IPS-15b (cell line): ENCODE measurements at regions not wholly inside any gene's neighbourhood (a gene's known extent, or its start where the extent isn't known, plus 50 kb on each side); places are given as distances from the start of the nearest gene placed in this dataset.

Experiments used
- H3K27me3 ChIP-seq: one replicate; pipeline ENCODE4 v1.6.1; 2013; ENCODE audit warnings: low read length; ENCODE audit not compliant: control insufficient read depth, insufficient read depth
- H3K36me3 ChIP-seq: one replicate; pipeline ENCODE4 v1.6.1; 2013; ENCODE audit warnings: low read length; ENCODE audit not compliant: control insufficient read depth, insufficient read depth
- H3K4me1 ChIP-seq: one replicate; pipeline ENCODE4 v1.6.1; 2013; ENCODE audit warnings: mild to moderate bottlenecking, low read length; ENCODE audit not compliant: control insufficient read depth, insufficient read depth
- H3K4me3 ChIP-seq: one replicate; pipeline ENCODE4 v1.5.1; 2013; ENCODE audit warnings: low read depth, low read length
- H3K9ac ChIP-seq: one replicate; pipeline ENCODE4 v1.6.1; 2013; ENCODE audit warnings: low read depth, mild to moderate bottlenecking, low read length
- H3K9me3 ChIP-seq: one replicate; pipeline ENCODE4 v1.6.1; 2013; ENCODE audit warnings: mild to moderate bottlenecking, low read length; ENCODE audit not compliant: control insufficient read depth, insufficient read depth

DNA sequence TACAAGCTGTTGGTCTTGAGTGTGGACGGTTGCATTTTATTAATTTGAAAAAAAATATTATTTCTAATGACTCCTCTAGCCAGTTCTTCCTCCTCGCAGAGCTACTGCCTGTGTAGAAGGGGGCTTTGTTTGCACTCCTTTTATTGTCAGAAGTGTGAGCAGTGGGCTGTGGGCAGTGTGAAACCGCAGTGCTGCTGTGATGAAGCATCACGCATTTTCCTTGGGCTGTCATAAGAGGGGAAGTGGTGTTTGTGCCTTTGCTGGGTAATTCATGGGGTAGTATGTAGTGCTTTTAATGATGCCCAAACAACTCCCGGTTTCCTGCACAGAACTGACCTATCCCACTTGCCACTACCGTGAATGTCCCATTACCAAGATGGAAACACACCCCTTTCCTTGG, 357.3 kb downstream of the ZNF536 start:
- no peaks in the 10 kb centered on the region for H3K36me3 ChIP-seq
- H3K9me3 ChIP-seq = no peaks in the 10 kb centered on the region
- H3K4me1 ChIP-seq = peaks cover 2% of the 10 kb centered on the region
- H3K27me3 ChIP-seq = no peaks in the 10 kb centered on the region
- H3K4me3 ChIP-seq = no peak overlapping the region
- H3K9ac ChIP-seq = no peak overlapping the region

DNA sequence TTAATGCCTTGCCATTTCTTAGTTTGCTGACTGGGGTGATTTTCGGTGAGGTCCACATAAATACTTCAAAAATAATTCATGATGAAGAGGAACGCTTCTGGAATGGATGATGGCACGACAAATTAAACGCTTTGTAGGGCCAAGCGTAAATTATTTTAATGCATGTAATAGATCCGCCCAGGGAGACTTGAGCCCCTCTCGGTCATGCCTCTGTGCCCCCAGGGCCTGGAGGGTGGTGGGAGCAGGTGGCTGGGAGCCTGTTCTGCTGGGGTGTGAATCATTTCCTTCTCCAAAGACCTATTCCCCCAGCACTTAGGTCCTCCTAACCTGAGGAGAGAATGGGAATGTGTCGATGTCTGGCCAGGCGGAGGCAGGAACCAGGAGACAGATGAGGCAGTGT, 350.6 kb downstream of the ZNF536 start:
- H3K9me3 ChIP-seq = no peaks in the 10 kb centered on the region
- H3K36me3 ChIP-seq = no peaks in the 10 kb centered on the region
- H3K9ac ChIP-seq = no peak overlapping the region
- H3K4me3 ChIP-seq = no peak overlapping the region
- H3K27me3 ChIP-seq = no peaks in the 10 kb centered on the region
- H3K4me1 ChIP-seq = peaks cover 2% of the 10 kb centered on the region

DNA sequence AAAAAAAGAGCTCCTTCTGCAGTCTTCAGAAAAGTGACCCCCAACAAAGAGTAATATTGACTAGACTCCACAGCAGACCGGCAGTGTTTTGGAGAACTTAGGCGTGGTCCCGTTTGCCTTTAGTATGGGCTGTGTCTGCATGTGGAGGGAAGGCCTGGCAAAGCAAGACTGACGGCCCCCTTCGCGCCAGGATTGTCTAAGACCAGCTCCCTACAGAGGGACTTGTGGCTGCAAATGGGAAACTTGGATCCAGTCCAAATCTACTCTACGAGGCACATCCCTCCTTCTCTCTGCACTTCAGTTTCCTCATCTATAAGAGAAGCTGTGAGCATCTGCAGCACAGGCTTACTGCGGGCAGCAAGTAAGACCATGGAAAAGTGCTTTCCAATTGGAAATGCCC, 350.0 kb downstream of the ZNF536 start:
- peaks cover 2% of the 10 kb centered on the region for H3K4me1 ChIP-seq
- no peak overlapping the region for H3K9ac ChIP-seq
- no peak overlapping the region for H3K4me3 ChIP-seq
- no peaks in the 10 kb centered on the region for H3K36me3 ChIP-seq
- H3K9me3 ChIP-seq = no peaks in the 10 kb centered on the region
- H3K27me3 ChIP-seq = no peaks in the 10 kb centered on the region

DNA sequence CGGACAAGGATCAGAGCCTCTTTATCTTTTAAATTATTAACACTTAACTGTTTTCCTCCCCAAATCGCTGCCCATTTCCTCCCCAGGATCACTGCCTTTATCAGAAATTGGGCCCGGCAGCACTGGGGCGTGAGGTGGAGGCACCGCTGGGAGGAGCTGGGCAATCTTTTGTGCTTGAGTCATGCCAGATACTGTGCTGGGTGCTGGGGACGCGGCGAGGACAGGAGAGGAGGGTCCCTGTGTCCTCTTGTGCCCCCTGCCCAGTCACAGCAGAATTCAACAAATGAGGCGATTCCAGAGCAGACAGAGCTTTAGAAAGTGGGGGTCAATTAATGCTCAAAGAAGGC, 347.8 kb downstream of the ZNF536 start:
- Histone ChIP-seq H3K9me3 (no peaks in the 10 kb centered on the region), H3K36me3 (no peaks in the 10 kb centered on the region), H3K27me3 (no peaks in the 10 kb centered on the region), H3K4me1 (peaks cover 2% of the 10 kb centered on the region), H3K4me3 (peak overlapping the region; percentile 47), H3K9ac (no peak overlapping the region)

DNA sequence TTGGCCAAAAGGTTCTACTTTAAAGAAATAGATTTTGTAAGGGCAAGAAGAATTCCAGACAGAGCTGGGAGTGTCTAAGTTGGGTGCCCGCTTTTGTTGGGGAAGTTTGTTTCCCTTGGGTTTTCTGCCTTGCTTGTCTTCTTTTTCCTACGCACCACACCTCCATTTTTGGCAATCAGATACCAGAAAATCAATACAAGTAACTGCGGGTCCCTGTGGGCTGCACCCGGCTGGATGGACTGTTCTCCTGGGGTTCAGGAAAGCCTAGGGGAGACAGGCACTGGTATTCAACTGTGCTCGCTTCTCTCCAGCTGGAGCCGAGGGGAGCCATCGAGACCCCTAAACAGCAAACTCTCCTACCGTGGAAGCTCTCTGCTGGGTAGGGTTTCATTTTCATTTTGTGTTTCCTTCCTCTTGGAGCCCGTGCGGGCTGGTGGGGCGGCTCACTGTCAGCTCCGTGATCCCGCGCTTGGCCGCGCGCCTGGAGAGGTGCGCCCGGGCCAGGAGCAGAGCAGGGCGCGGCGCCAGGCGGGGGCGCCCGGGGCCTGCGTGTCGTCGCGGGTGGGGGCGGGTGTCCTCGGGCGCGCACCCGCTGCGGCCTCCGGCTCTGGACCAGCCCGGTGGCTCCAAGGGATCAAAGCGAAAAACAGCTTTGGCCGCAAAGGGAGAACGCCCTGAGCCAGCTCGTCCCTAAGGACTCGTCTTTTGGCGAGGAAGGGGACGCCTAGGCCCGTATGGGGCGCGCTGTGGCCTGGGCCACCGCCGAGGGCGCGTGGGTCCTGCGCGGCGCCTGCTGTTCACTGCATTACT, 347.2 kb downstream of the ZNF536 start:
- Histone ChIP-seq H3K9ac (no peak overlapping the region), H3K4me3 (peak overlapping the region; percentile 47)

DNA sequence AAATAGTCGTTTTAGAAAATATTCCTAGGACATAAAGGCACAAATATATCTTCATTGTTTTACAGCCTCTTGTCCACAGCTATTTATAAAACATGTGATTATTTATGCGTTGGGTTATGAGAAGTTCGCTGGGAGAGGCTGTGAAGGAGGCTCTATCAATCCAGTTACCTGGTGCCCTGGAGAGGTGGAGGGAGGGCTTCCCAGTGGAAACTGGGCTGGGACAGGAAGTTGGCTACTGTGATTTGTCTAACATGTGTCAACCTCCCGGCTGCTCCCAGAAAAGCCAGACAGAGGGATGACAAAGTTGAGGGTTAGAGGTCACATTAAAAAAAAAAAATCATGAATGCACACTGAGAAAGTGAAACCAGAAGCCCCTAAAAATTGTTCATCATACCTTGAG, 346.5 kb downstream of the ZNF536 start:
- Histone ChIP-seq H3K27me3 (no peaks in the 10 kb centered on the region), H3K4me1 (peaks cover 2% of the 10 kb centered on the region), H3K4me3 (no peak overlapping the region)

More for the DNA sequence above, 347.2 kb downstream of the ZNF536 start:
- no peaks in the 10 kb centered on the region for H3K36me3 ChIP-seq
- no peaks in the 10 kb centered on the region for H3K9me3 ChIP-seq
- H3K27me3 ChIP-seq = no peaks in the 10 kb centered on the region
- H3K4me1 ChIP-seq = peaks cover 2% of the 10 kb centered on the region

DNA sequence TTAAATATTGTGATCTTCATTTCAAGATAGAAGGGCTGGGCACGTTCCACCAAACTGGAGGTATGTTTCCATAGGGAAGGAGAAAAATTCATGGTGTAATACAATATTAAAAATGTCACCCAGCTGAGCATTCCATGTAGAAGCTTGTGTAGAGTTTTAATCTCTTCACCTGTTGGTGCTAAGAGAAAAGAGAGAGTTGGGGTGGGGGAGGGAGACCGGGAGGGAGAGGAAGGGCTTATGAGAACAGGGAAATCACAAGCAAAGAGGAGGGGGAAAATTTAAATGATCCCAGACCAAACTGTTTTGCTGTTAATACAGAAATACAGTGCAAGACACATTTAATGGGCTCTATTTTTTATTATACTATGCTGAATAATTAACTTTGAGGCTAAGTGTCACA, 345.8 kb downstream of the ZNF536 start:
- Histone ChIP-seq H3K4me1 (peaks cover 2% of the 10 kb centered on the region), H3K9ac (no peak overlapping the region), H3K36me3 (no peaks in the 10 kb centered on the region), H3K9me3 (no peaks in the 10 kb centered on the region), H3K4me3 (no peak overlapping the region), H3K27me3 (no peaks in the 10 kb centered on the region)

More for the DNA sequence above, 346.5 kb downstream of the ZNF536 start:
- Histone ChIP-seq H3K9me3 (no peaks in the 10 kb centered on the region), H3K36me3 (no peaks in the 10 kb centered on the region), H3K9ac (no peak overlapping the region)

DNA sequence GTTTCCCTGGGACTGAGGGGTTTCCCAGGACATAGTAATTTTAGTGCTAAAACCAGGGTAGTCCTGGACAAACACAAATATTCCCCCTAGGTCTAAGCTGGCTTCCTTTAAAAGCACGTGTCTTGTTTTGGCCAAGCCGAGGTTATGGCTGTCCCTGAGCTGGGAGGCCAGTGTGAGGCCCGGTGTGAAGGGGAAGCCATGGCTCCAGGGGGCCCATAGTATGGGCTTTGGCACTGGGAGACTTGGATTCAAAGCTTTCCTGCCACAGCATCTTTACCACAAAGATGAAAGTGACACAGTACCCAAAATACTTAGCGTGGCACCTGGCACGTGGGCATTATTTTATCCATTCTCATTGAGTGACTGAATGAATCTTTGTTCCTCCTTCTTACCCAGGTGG, 345.2 kb downstream of the ZNF536 start:
- Histone ChIP-seq H3K9me3 (no peaks in the 10 kb centered on the region), H3K36me3 (no peaks in the 10 kb centered on the region), H3K27me3 (no peaks in the 10 kb centered on the region), H3K9ac (no peak overlapping the region), H3K4me3 (no peak overlapping the region), H3K4me1 (peaks cover 2% of the 10 kb centered on the region)

DNA sequence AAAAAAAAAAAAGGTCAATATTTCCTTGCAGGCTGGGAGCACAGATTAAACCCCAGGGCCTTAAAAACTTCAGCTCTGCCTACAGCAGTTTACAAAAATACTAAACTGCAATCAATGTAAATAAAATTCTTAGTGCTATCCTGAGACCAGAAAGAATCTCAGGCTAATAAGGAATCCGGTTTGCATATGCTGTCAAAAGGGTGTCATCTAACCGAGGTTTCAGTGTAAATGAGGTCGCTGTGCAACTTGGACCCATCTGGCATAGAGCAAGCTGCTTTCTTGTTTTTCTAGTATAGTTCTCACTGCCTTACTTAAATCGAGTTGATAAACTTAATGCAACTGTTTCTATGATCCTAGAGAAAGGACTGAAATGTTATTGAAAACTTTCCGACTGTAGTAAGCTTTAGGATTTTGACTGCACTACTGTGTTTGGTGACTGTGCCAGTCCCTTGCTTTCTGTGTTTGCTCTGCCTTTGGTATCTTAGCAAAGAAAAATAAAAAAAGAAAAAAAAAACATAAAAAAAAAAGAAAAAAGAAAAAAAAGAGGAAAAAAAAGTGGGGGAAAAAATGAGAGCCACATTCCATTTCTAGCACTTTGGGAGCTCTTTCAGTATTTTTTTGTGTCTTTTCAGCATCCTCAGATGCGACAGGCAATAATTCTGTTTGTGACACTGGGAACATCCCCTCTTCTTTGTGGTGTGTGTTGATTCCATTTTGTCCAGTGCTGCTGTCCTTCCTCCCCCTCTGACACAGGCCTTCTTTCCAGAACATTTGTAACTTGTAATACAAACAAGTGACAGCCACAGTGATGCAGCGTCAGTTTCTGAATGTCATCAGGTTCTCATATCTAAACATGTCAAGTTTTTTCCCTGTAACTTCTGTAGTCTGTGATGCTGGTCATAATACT, 340.5 kb downstream of the ZNF536 start:
- H3K4me3 ChIP-seq = no peak overlapping the region

DNA sequence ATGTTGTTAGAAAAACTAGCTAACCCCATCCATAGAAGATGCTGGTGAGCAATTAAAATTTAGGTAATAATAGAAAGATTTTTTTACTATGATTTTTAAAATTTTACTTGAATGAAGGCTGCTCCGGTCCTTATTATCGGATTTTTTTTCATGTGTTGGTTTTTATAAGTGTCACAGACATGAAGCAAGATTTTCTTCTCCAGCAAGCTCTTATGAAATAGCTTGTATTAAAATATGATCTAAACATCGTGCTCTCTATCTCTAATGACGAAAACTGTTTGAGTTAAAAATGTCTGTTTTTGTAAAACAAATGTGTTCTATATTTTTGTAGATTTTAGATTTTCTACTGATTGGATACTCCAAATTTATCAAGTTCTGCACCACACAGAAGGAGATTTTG, 339.6 kb downstream of the ZNF536 start:
- H3K9ac ChIP-seq = no peak overlapping the region
- H3K36me3 ChIP-seq = no peaks in the 10 kb centered on the region
- no peak overlapping the region for H3K4me3 ChIP-seq
- no peaks in the 10 kb centered on the region for H3K27me3 ChIP-seq
- H3K4me1 ChIP-seq = peaks cover 4% of the 10 kb centered on the region
- no peaks in the 10 kb centered on the region for H3K9me3 ChIP-seq

More for the DNA sequence above, 340.5 kb downstream of the ZNF536 start:
- no peak overlapping the region for H3K9ac ChIP-seq
- H3K9me3 ChIP-seq = no peaks in the 10 kb centered on the region
- H3K4me1 ChIP-seq = peaks cover 4% of the 10 kb centered on the region
- no peaks in the 10 kb centered on the region for H3K36me3 ChIP-seq
- H3K27me3 ChIP-seq = no peaks in the 10 kb centered on the region

DNA sequence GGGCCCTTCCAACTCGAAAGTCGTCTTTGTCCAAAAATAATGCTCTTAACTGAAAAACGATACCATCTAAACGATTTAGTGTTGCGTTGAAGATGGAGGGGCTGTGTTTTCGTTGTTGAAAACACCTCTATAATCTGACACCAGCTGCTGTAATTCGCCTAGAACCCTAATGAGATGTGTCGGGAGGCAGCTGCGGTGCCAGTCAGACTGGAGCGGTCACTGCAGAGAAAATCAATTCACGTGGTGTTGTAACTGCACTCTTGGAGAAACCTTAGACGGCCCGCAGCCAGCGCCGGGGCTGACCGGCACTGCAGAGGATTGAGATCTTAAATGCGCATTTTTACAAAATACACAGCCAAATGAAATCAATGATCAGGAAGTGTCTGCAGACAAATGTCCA, 339.1 kb downstream of the ZNF536 start:
- Histone ChIP-seq H3K4me1 (peaks cover 4% of the 10 kb centered on the region), H3K9ac (no peak overlapping the region), H3K4me3 (no peak overlapping the region), H3K27me3 (no peaks in the 10 kb centered on the region), H3K9me3 (no peaks in the 10 kb centered on the region), H3K36me3 (no peaks in the 10 kb centered on the region)

DNA sequence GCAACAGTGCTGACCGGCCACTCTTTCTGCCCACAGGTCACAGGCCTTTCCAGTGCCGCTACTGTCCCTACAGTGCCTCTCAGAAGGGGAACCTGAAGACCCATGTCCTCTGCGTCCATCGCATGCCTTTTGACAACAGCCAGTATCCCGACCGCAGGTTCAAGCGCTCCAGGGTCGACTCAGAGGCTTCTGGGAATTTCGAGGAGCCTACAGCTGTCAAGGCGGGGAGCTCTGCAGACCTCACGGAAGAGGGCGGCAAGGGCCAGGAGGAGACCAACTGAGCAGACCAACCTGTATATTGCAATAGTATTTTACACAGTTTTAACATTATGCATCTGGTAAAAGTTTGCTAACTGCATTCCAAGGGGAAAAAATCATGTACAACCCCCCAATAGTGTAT, 338.5 kb downstream of the ZNF536 start:
- Histone ChIP-seq H3K27me3 (no peaks in the 10 kb centered on the region), H3K9ac (no peak overlapping the region), H3K9me3 (no peaks in the 10 kb centered on the region), H3K36me3 (no peaks in the 10 kb centered on the region), H3K4me3 (no peak overlapping the region), H3K4me1 (peaks cover 4% of the 10 kb centered on the region)
